Calu3 (cell line): ENCODE measurements at regions not wholly inside any gene's neighbourhood (a gene's known extent, or its start where the extent isn't known, plus 50 kb on each side); places are given as distances from the start of the nearest gene placed in this dataset.

Source experiments
- BruUV-seq: library from RNA; stranded (reverse); fragments of 400-500 nt; replicated peaks from 2 replicates; lab custom pipeline; 2021; lab: Mats Ljungman, UMichigan
- CTCF ChIA-PET: fragments of 300-600 bp; sonication (Branson Sonifier 250); formaldehyde crosslinking; loops from one replicate; lab custom pipeline; 2022; ENCODE audit warnings: antibody characterized with exemption; lab: Charles Lee
- DNase-seq: peaks from one replicate; pipeline ENCODE4 v3.0.0; 2022
- H3K27ac Mint-ChIP-seq: one replicate; pipeline ENCODE4 v1.8.0; 2022; ENCODE audit warnings: mixed read lengths; ENCODE audit not compliant: unreplicated experiment
- H3K27me3 Mint-ChIP-seq: one replicate; pipeline ENCODE4 v1.8.0; 2022; ENCODE audit warnings: mixed read lengths; ENCODE audit not compliant: unreplicated experiment
- H3K36me3 Mint-ChIP-seq: one replicate; pipeline ENCODE4 v1.8.0; 2022; ENCODE audit warnings: mild to moderate bottlenecking, moderate library complexity, mixed read lengths; ENCODE audit not compliant: insufficient read depth, unreplicated experiment
- H3K4me1 Mint-ChIP-seq: one replicate; pipeline ENCODE4 v1.8.0; 2022; ENCODE audit warnings: mild to moderate bottlenecking, low read depth, mixed read lengths; ENCODE audit not compliant: unreplicated experiment
- H3K4me3 Mint-ChIP-seq: one replicate; pipeline ENCODE4 v1.8.0; 2022; ENCODE audit warnings: mild to moderate bottlenecking, low read depth, moderate library complexity, mixed read lengths; ENCODE audit not compliant: unreplicated experiment
- H3K9me3 Mint-ChIP-seq: one replicate; pipeline ENCODE4 v1.8.0; 2022; ENCODE audit warnings: low read depth, mixed read lengths; ENCODE audit not compliant: unreplicated experiment
- CTCF ChIP-seq: fragments of 200-600 bp; IDR thresholded peaks from one replicate; pipeline ENCODE4 v1.8.0; 2022; ENCODE audit warnings: antibody characterized with exemption; ENCODE audit not compliant: unreplicated experiment
- intact Hi-C: fragments of 100-400 bp; cut with micrococcal nuclease; formaldehyde crosslinking; loops from one replicate; pipeline ENCODE4 v1.10.0; 2022; ENCODE audit not compliant: unreplicated experiment

DNA sequence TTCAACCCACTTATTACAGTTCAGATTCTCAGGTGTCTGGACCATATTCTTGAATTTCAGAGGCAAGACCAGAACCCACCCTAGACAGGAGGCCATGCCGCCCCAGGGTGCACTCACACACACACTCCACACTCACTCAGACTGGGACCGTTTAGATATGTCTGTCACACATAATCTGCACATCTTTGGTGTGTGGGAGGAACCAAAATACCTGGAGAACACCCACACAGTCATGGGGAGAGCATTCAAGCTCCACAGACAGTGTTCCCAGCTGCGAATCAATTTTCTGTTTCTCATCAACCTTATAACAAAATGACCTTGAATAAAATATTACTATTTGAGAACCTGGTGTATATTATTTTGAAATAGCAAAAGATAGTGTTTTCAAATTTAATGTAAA is 2353.0 kb downstream of the PCDH9 start:
- Mint-ChIP-seq H3K9me3 (no peaks in the 10 kb centered on the region), H3K27me3 (no peaks in the 10 kb centered on the region), H3K36me3 (no peaks in the 10 kb centered on the region), H3K27ac (no peak overlapping the region), H3K4me3 (no peak overlapping the region), H3K4me1 (no peaks in the 10 kb centered on the region)
- no TSS peak for BruUV-seq
- intact Hi-C loops = no loop called here
- TF ChIP-seq CTCF = no peak
- no peak for DNase-seq
- CTCF ChIA-PET = no interaction called here

- BruUV-seq = no TSS peak
- no peak for DNase-seq
- Mint-ChIP-seq H3K36me3 (no peaks in the 10 kb centered on the region), H3K27me3 (no peaks in the 10 kb centered on the region), H3K9me3 (no peaks in the 10 kb centered on the region), H3K4me3 (no peak overlapping the region), H3K27ac (no peak overlapping the region), H3K4me1 (no peaks in the 10 kb centered on the region)
- CTCF ChIA-PET = no interaction called here
- no peak for TF ChIP-seq CTCF
- intact Hi-C loops = no loop called here
Measured at GRCh38 chr13:64871742-64872141, 2358.4 kb downstream of the PCDH9 start.

GRCh38 chr13:64869539-64869938 is 2360.6 kb downstream of the PCDH9 start:
- no peaks in the 10 kb centered on the region for H3K9me3 Mint-ChIP-seq
- H3K27me3 Mint-ChIP-seq = no peaks in the 10 kb centered on the region
- no peak overlapping the region for H3K4me3 Mint-ChIP-seq
- no peaks in the 10 kb centered on the region for H3K36me3 Mint-ChIP-seq
- no peak for DNase-seq
- TF ChIP-seq CTCF = no peak
- CTCF ChIA-PET = no interaction called here
- H3K4me1 Mint-ChIP-seq = no peaks in the 10 kb centered on the region
- BruUV-seq = no TSS peak
- intact Hi-C loops = no loop called here
- H3K27ac Mint-ChIP-seq = no peak overlapping the region

DNA sequence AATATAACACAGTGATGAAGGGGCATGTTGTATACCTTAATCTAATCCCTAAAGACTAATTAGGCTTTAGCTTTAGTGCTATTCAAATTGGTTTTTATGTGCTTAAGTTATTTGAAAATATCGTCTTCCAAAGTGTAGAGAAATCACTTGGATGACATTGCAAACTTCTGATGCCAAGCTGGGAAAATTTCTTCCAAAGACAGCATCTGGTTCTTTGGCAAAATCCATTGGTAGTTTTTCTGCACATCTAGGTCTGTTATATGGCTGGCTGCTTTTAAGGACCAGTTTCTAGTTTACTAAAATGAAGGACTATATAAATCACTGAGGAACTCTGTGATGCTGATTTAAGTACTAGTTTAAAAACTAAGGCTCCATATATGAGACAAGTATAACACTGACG is 2362.3 kb downstream of the PCDH9 start:
- Mint-ChIP-seq H3K4me3 (no peak overlapping the region), H3K27me3 (no peaks in the 10 kb centered on the region), H3K36me3 (no peaks in the 10 kb centered on the region), H3K4me1 (no peaks in the 10 kb centered on the region), H3K9me3 (no peaks in the 10 kb centered on the region), H3K27ac (no peak overlapping the region)
- BruUV-seq = no TSS peak
- CTCF ChIA-PET = no interaction called here
- intact Hi-C loops = no loop called here
- no peak for TF ChIP-seq CTCF
- DNase-seq = no peak
